Adrenal gland (tissue), 9 donors: ENCODE measurements at regions not wholly inside any gene's neighbourhood (a gene's known extent, or its start where the extent isn't known, plus 50 kb on each side); places are given as distances from the start of the nearest gene placed in this dataset.

Source experiments
- DNase-seq, 7 donors: peaks; one replicate each; pipeline ENCODE4 v3.0.0-alpha.2; 2019 to 2020
- H3K27ac ChIP-seq, 5 donors: fragments of 200-600 bp; sonication (generic) in 4 of 5; 1 replicate in 3 of 5; 2 replicates in 2 of 5; pipeline versions ENCODE4 v1.5.1 to v1.8.0; 2016 to 2020; ENCODE audit warnings: mild to moderate bottlenecking in 1 of 5
- H3K27me3 ChIP-seq: fragments of 200-600 bp; 2 replicates; pipeline ENCODE4 v1.8.0; 2021
- H3K36me3 ChIP-seq, 2 donors: fragments of 200-600 bp; replicated peaks in 1 of 2; 1 replicate in 1 of 2; 2 replicates in 1 of 2; pipeline versions ENCODE4 v1.5.1 to v1.8.0; 2018 to 2022
- H3K4me1 ChIP-seq, 2 donors: fragments of 200-600 bp; replicated peaks in 1 of 2; 1 replicate in 1 of 2; 2 replicates in 1 of 2; pipeline versions ENCODE4 v1.5.1 to v1.8.0; 2018 to 2021
- H3K4me3 ChIP-seq, 4 donors: fragments of 200-600 bp; sonication (generic) in 3 of 4; one replicate each; pipeline ENCODE4 v1.5.1; 2016 to 2018
- H3K9me3 ChIP-seq, 3 donors: fragments of 200-600 bp; sonication (generic) in 1 of 3; replicated peaks in 1 of 3; 1 replicate in 2 of 3; 2 replicates in 1 of 3; pipeline versions ENCODE4 v1.5.1 to v1.8.0; 2016 to 2021
- CTCF ChIP-seq, 6 experiments: fragments of 450-650 bp in 4 of 6; fragments of 200-600 bp in 2 of 6; sonication (generic) in 1 of 6; IDR thresholded peaks; 1 replicate in 5 of 6; 2 replicates in 1 of 6; pipeline versions ENCODE4 v1.5.1 to v1.8.0; 2016 to 2021; ENCODE audit warnings: antibody characterized with exemption in 6 of 6, mild to moderate bottlenecking in 2 of 6, moderate library complexity in 1 of 6
- POLR2A ChIP-seq, 2 donors: fragments of 450-650 bp; IDR thresholded peaks; one replicate each; pipeline ENCODE4 v1.6.1; 2017; ENCODE audit warnings: antibody characterized with exemption in 2 of 2, mild to moderate bottlenecking in 2 of 2, moderate library complexity in 1 of 2
- WGBS, 4 donors: extraction: QIAGEN DNeasy Blood & Tissue Kit in 2 of 4; methylation state at CpG; one replicate each; pipeline versions ENCODE4 v1.1.5 to v1.1.7; 2013 to 2017; 5-methylcytosine and 5-hydroxymethylcytosine counted together
- intact Hi-C, 2 donors: fragments of 100-400 bp; cut with DNase I; formaldehyde crosslinking; loops; one replicate each; pipeline versions ENCODE4 v1.14.1 to v1.15.0; 2022 to 2023
- donor health status: healthy with polysubstance abuse.
- donor health status: Bipolar disorder and iron deficiency.
- donor health status: DM: yes; HTN: yes; CAD: no.
- donor health status: DM: no; HTN: no; CAD: no.
- donor health status: DM: no; HTN: no; CAD: no.

GRCh38 chr20:48064929-48065328 lies 279.6 kb upstream of the SULF2 start:
- intact Hi-C loops = no loop called here
- TF ChIP-seq CTCF (IDR thresholded peaks at IDR 0.05) (no peak), POLR2A (IDR thresholded peaks at IDR 0.05) (no peak)
- Histone ChIP-seq H3K36me3 (no peaks in the 10 kb centered on the region), H3K4me3 (no peak overlapping the region), H3K27me3 (no peaks in the 10 kb centered on the region), H3K4me1 (no peaks in the 10 kb centered on the region), H3K27ac (no peak overlapping the region), H3K9me3 (no peaks in the 10 kb centered on the region)
- no peak for DNase-seq
- 88 to 94% (median 92%) methylated on average over 4 of the region's 4 CpGs for WGBS, 4 donors

- TF ChIP-seq CTCF (IDR thresholded peaks at IDR 0.05) = no peak
- no peak for TF ChIP-seq POLR2A (IDR thresholded peaks at IDR 0.05)
- no peak for DNase-seq
- no peak overlapping the region for H3K4me3 ChIP-seq
- H3K27ac ChIP-seq = no peak overlapping the region
- H3K4me1 ChIP-seq = no peaks in the 10 kb centered on the region
- H3K36me3 ChIP-seq = no peaks in the 10 kb centered on the region
- no peaks in the 10 kb centered on the region for H3K9me3 ChIP-seq
- 93 to 97% (median 95%) methylated on average over 16 of the region's 16 CpGs for WGBS, 4 donors
- no peaks in the 10 kb centered on the region for H3K27me3 ChIP-seq
- intact Hi-C loops = no loop called here
These were observed 275.8 kb upstream of the SULF2 start for GRCh38 chr20:48060841-48061720.

- Histone ChIP-seq H3K4me3 (no peak overlapping the region), H3K27ac (no peak overlapping the region), H3K9me3 (no peaks in the 10 kb centered on the region), H3K36me3 (no peaks in the 10 kb centered on the region), H3K4me1 (no peaks in the 10 kb centered on the region), H3K27me3 (no peaks in the 10 kb centered on the region)
- TF ChIP-seq CTCF (IDR thresholded peaks at IDR 0.05) (no peak), POLR2A (IDR thresholded peaks at IDR 0.05) (no peak)
- no peak for DNase-seq
- intact Hi-C loops = no loop called here
- WGBS, 4 donors = 85 to 97% (median 95%) methylated on average over 14 to 31 of the region's 31 CpGs
These were observed 273.6 kb upstream of the SULF2 start for GRCh38 chr20:48058611-48059559.

- no peak for DNase-seq
- Histone ChIP-seq H3K4me3 (no peak overlapping the region), H3K9me3 (no peaks in the 10 kb centered on the region), H3K36me3 (no peaks in the 10 kb centered on the region), H3K27me3 (no peaks in the 10 kb centered on the region), H3K4me1 (no peaks in the 10 kb centered on the region), H3K27ac (no peak overlapping the region)
- intact Hi-C loops = no loop called here
- 91 to 100% (median 95%) methylated on average over 1 of the region's 1 CpG for WGBS, 4 donors
- TF ChIP-seq POLR2A (IDR thresholded peaks at IDR 0.05) (no peak), CTCF (IDR thresholded peaks at IDR 0.05) (no peak)
These were observed 272.5 kb upstream of the SULF2 start for GRCh38 chr20:48057739-48058138.
